Endodermal cell (in vitro differentiated cells): ENCODE measurements at regions not wholly inside any gene's neighbourhood (a gene's known extent, or its start where the extent isn't known, plus 50 kb on each side); places are given as distances from the start of the nearest gene placed in this dataset.

Source experiments
- DNase-seq: peaks from one replicate; pipeline ENCODE4 v3.0.0-alpha.2; 2017
- H3K27ac ChIP-seq: 2 replicates; pipeline ENCODE4 v1.5.1; 2013; ENCODE audit warnings: mild to moderate bottlenecking, low read depth, low read length, moderate library complexity
- H3K27me3 ChIP-seq: 2 replicates; pipeline ENCODE4 v1.6.1; 2013; ENCODE audit warnings: mild to moderate bottlenecking, low read length, moderate library complexity; ENCODE audit not compliant: insufficient read depth, control insufficient read depth, poor library complexity, severe bottlenecking
- H3K36me3 ChIP-seq: 2 replicates; pipeline ENCODE4 v1.7.0; 2013; ENCODE audit warnings: mild to moderate bottlenecking, low read length, moderate library complexity; ENCODE audit not compliant: control insufficient read depth, insufficient read depth
- H3K4me1 ChIP-seq: one replicate; pipeline ENCODE4 v1.7.0; 2013; ENCODE audit warnings: low read length; ENCODE audit not compliant: control insufficient read depth, insufficient read depth
- H3K4me3 ChIP-seq: 2 replicates; pipeline ENCODE4 v1.5.1; 2013; ENCODE audit warnings: mild to moderate bottlenecking, low read length, moderate library complexity
- H3K9ac ChIP-seq: 2 replicates; pipeline ENCODE4 v1.6.1; 2013; ENCODE audit warnings: mild to moderate bottlenecking, low read length, moderate library complexity; ENCODE audit not compliant: poor library complexity, severe bottlenecking; ENCODE audit errors: extremely low read depth
- H3K9me3 ChIP-seq: 2 replicates; pipeline ENCODE4 v1.6.1; 2013; ENCODE audit warnings: mild to moderate bottlenecking, low read length, moderate library complexity; ENCODE audit not compliant: control insufficient read depth
- H3K27ac Mint-ChIP-seq: 2 replicates; pipeline ENCODE4 v1.8.0; 2020; ENCODE audit warnings: mixed read lengths
- H3K27me3 Mint-ChIP-seq: 2 replicates; pipeline ENCODE4 v1.8.0; 2021; ENCODE audit warnings: mild to moderate bottlenecking, mixed read lengths; ENCODE audit not compliant: insufficient read depth
- H3K36me3 Mint-ChIP-seq: 2 replicates; pipeline ENCODE4 v1.8.0; 2020; ENCODE audit warnings: low read depth, mixed read lengths
- H3K4me1 Mint-ChIP-seq: 2 replicates; pipeline ENCODE4 v1.8.0; 2020; ENCODE audit warnings: mixed read lengths
- H3K4me3 Mint-ChIP-seq: 2 replicates; pipeline ENCODE4 v1.8.0; 2020; ENCODE audit warnings: mild to moderate bottlenecking, moderate library complexity, mixed read lengths
- H3K9me3 Mint-ChIP-seq: 2 replicates; pipeline ENCODE4 v1.8.0; 2020; ENCODE audit warnings: mild to moderate bottlenecking, mixed read lengths
- WGBS, 2 experiments: methylation state at CpG; one replicate each; pipeline versions ENCODE4 v1.1.5 to v1.1.7; 2013; ENCODE audit warnings: missing lambda C conversion rate in 2 of 2, mixed read lengths in 1 of 2; ENCODE audit not compliant: insufficient coverage in 1 of 2, insufficient read length in 1 of 2; 5-methylcytosine and 5-hydroxymethylcytosine counted together
- TF ChIP-seq, protein P1 (sequence below): fragments of 200-600 bp; sonication (generic); conservative IDR thresholded peaks from 2 replicates; pipeline ENCODE4 v1.5.0; 2021; ENCODE audit warnings: antibody characterized with exemption, mild to moderate bottlenecking

DNA sequence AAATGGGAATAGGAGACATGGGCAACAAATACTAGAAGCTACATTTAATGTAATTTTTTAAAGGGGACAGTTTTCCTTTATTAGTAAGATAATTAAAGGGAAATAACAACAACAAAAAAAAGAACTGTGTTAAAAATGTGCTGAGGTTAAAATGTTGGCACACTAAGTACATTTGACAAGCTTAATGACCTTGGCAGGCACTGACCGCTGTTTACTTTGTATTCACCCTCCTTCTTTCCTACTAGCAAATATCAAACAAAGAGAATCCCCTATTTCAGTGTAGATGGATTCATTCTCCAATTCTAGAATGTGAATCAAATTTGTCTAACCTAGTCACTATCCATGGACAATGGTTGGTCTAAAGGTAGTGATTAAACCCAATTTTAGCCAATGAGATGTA lies 77.5 kb upstream of the TOMM7 start:
- Histone ChIP-seq H3K4me3 (no peak overlapping the region), H3K9ac (no peak overlapping the region), H3K9me3 (peaks cover 14% of the 10 kb centered on the region), H3K36me3 (no peaks in the 10 kb centered on the region), H3K4me1 (no peaks in the 10 kb centered on the region), H3K27me3 (no peaks in the 10 kb centered on the region), H3K27ac (no peak overlapping the region)
- peaks cover 13% of the 10 kb centered on the region for H3K4me1 Mint-ChIP-seq
- TF ChIP-seq, protein P1, sequence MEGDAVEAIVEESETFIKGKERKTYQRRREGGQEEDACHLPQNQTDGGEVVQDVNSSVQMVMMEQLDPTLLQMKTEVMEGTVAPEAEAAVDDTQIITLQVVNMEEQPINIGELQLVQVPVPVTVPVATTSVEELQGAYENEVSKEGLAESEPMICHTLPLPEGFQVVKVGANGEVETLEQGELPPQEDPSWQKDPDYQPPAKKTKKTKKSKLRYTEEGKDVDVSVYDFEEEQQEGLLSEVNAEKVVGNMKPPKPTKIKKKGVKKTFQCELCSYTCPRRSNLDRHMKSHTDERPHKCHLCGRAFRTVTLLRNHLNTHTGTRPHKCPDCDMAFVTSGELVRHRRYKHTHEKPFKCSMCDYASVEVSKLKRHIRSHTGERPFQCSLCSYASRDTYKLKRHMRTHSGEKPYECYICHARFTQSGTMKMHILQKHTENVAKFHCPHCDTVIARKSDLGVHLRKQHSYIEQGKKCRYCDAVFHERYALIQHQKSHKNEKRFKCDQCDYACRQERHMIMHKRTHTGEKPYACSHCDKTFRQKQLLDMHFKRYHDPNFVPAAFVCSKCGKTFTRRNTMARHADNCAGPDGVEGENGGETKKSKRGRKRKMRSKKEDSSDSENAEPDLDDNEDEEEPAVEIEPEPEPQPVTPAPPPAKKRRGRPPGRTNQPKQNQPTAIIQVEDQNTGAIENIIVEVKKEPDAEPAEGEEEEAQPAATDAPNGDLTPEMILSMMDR: no peak
- no peaks in the 10 kb centered on the region for H3K27me3 Mint-ChIP-seq
- H3K36me3 Mint-ChIP-seq: peaks cover 10% of the 10 kb centered on the region
- no peak overlapping the region for H3K27ac Mint-ChIP-seq
- WGBS, 2 experiments: 86% methylated on average over 1 of the region's 1 CpG; no CpG with 5 or more reads in 1 of the 2 experiments
- DNase-seq: no peak
- peaks cover 17% of the 10 kb centered on the region for H3K9me3 Mint-ChIP-seq
- no peak overlapping the region for H3K4me3 Mint-ChIP-seq

DNA sequence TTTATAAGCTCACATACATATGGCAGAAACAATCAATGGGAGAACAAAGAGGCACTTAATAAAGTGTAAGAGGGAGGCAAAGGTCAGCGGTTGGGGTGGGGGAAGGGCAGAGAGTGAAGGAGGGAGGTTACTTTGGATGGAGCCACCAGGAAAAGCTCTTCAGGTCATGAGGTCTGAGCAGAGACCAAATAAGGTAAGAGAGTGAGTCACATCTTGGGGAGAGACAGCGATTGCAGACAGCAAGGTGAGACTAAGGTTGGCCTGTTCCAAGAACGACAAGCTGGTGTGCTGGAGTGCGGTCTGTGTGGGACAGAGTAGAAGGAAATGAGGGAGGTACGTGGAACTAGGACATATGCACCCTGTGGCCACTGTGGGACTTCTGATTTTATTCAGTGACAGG lies 74.3 kb upstream of the TOMM7 start:
- Histone ChIP-seq H3K9me3 (peaks cover 14% of the 10 kb centered on the region), H3K27me3 (no peaks in the 10 kb centered on the region), H3K4me1 (no peaks in the 10 kb centered on the region), H3K9ac (no peak overlapping the region), H3K36me3 (no peaks in the 10 kb centered on the region), H3K4me3 (peak overlapping the region; percentile 65), H3K27ac (no peak overlapping the region)
- Mint-ChIP-seq H3K36me3 (peaks cover 7% of the 10 kb centered on the region), H3K9me3 (peaks cover 13% of the 10 kb centered on the region), H3K4me3 (no peak overlapping the region), H3K4me1 (peaks cover 13% of the 10 kb centered on the region), H3K27ac (no peak overlapping the region), H3K27me3 (no peaks in the 10 kb centered on the region)
- peak; percentile 60 for DNase-seq
- TF ChIP-seq, protein P1: no peak
- 89 to 92% methylated on average over 5 of the region's 5 CpGs for WGBS, 2 experiments

DNA sequence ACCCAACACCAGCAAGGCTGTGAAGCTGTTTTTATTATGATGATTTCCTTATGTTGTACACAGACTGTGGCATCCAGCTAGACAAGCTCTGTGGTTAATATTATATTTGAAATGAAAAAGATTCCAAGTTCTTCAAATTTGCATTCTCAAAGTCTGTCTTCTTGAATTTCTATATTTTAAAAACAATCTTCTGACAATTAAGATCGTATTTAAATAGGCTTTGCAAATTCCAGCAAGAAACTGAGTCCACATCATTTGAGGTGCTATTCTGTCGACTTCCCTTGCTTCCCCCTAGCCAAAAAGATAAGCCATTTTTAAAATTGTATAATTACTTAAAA lies 73.1 kb upstream of the TOMM7 start:
- no peaks in the 10 kb centered on the region for H3K27me3 Mint-ChIP-seq
- Histone ChIP-seq H3K36me3 (no peaks in the 10 kb centered on the region), H3K4me3 (no peak overlapping the region), H3K27ac (no peak overlapping the region), H3K9me3 (peaks cover 14% of the 10 kb centered on the region), H3K4me1 (no peaks in the 10 kb centered on the region), H3K27me3 (no peaks in the 10 kb centered on the region), H3K9ac (no peak overlapping the region)
- 96 to 100% methylated on average over 1 to 2 of the region's 2 CpGs for WGBS, 2 experiments
- H3K27ac Mint-ChIP-seq: no peak overlapping the region
- H3K4me1 Mint-ChIP-seq: peaks cover 13% of the 10 kb centered on the region
- DNase-seq: no peak
- TF ChIP-seq, protein P1: no peak
- H3K36me3 Mint-ChIP-seq: peaks cover 7% of the 10 kb centered on the region
- peaks cover 13% of the 10 kb centered on the region for H3K9me3 Mint-ChIP-seq
- H3K4me3 Mint-ChIP-seq: no peak overlapping the region
